H9 (cell line): ENCODE measurements at regions not wholly inside any gene's neighbourhood (a gene's known extent, or its start where the extent isn't known, plus 50 kb on each side); places are given as distances from the start of the nearest gene placed in this dataset.

Experiments used
- DNase-seq: peaks from one replicate; pipeline ENCODE4 v3.0.0-alpha.2; 2017
- H2AFZ ChIP-seq: one replicate; pipeline ENCODE4 v1.6.1; 2013; ENCODE audit warnings: mild to moderate bottlenecking, low read length, control low read depth, moderate library complexity
- H2AK5ac ChIP-seq: 2 replicates; pipeline ENCODE4 v1.6.1; 2013; ENCODE audit warnings: low read length, control low read depth, mixed read lengths; ENCODE audit not compliant: insufficient read length
- H2BK120ac ChIP-seq: one replicate; pipeline ENCODE4 v1.6.1; 2013; ENCODE audit warnings: low read depth, mild to moderate bottlenecking, low read length, control low read depth, inconsistent platforms; ENCODE audit not compliant: poor library complexity, severe bottlenecking
- H2BK12ac ChIP-seq: 2 replicates; pipeline ENCODE4 v1.6.1; 2013; ENCODE audit warnings: low read length, control low read depth, mixed read lengths, low read depth; ENCODE audit not compliant: insufficient read length
- H2BK15ac ChIP-seq: 2 replicates; pipeline ENCODE4 v1.6.1; 2013; ENCODE audit warnings: low read depth, low read length, control low read depth
- H2BK20ac ChIP-seq: one replicate; pipeline ENCODE4 v1.6.1; 2013; ENCODE audit warnings: low read depth, mild to moderate bottlenecking, low read length, control low read depth, inconsistent platforms; ENCODE audit not compliant: poor library complexity, severe bottlenecking
- H2BK5ac ChIP-seq: 2 replicates; pipeline ENCODE4 v1.6.1; 2013; ENCODE audit warnings: low read length, control low read depth, mixed read lengths; ENCODE audit not compliant: insufficient read length
- H3K14ac ChIP-seq: 2 replicates; pipeline ENCODE4 v1.6.1; 2013; ENCODE audit warnings: low read length, control low read depth; ENCODE audit not compliant: insufficient read depth
- H3K18ac ChIP-seq: 2 replicates; pipeline ENCODE4 v1.6.1; 2013; ENCODE audit warnings: low read depth, mild to moderate bottlenecking, mixed read lengths, low read length, control low read depth; ENCODE audit not compliant: insufficient read length
- H3K23ac ChIP-seq: 2 replicates; pipeline ENCODE4 v1.6.1; 2013; ENCODE audit warnings: low read length, control low read depth, mixed read lengths, low read depth; ENCODE audit not compliant: insufficient read length
- H3K23me2 ChIP-seq: 2 replicates; pipeline ENCODE4 v1.6.1; 2013; ENCODE audit warnings: low read depth, mild to moderate bottlenecking, mixed read lengths, low read length, control low read depth; ENCODE audit not compliant: insufficient read length, poor library complexity, severe bottlenecking
- H3K27ac ChIP-seq: 2 replicates; pipeline ENCODE4 v1.5.1; 2013; ENCODE audit warnings: low read length, control low read depth, mixed read lengths, low read depth; ENCODE audit not compliant: insufficient read length
- H3K27me3 ChIP-seq: 2 replicates; pipeline ENCODE4 v1.6.1; 2013; ENCODE audit warnings: low read length, control low read depth, inconsistent platforms; ENCODE audit not compliant: insufficient read depth
- H3K4ac ChIP-seq: 2 replicates; pipeline ENCODE4 v1.6.1; 2013; ENCODE audit warnings: low read depth, mild to moderate bottlenecking, control low read depth, inconsistent platforms, low read length, moderate library complexity
- H3K4me1 ChIP-seq: 2 replicates; pipeline ENCODE4 v1.6.1; 2013; ENCODE audit warnings: low read length, control low read depth, inconsistent platforms; ENCODE audit not compliant: insufficient read depth
- H3K4me2 ChIP-seq: 2 replicates; pipeline ENCODE4 v1.6.1; 2013; ENCODE audit warnings: low read length, control low read depth, mixed read lengths; ENCODE audit not compliant: insufficient read length, insufficient read depth
- H3K56ac ChIP-seq: 2 replicates; pipeline ENCODE4 v1.6.1; 2013; ENCODE audit warnings: low read depth, mild to moderate bottlenecking, mixed read lengths, low read length, control low read depth; ENCODE audit not compliant: insufficient read length
- H3K79me1 ChIP-seq: 2 replicates; pipeline ENCODE4 v1.6.1; 2013; ENCODE audit warnings: low read depth, mild to moderate bottlenecking, moderate library complexity, low read length, control low read depth, inconsistent platforms; ENCODE audit not compliant: insufficient read depth, poor library complexity, severe bottlenecking
- H3K79me2 ChIP-seq: 2 replicates; pipeline ENCODE4 v1.6.1; 2013; ENCODE audit warnings: low read length, control low read depth, inconsistent platforms; ENCODE audit not compliant: insufficient read depth
- H3K9ac ChIP-seq: 2 replicates; pipeline ENCODE4 v1.6.1; 2013; ENCODE audit warnings: low read length, control low read depth, mixed read lengths; ENCODE audit not compliant: insufficient read length; ENCODE audit errors: extremely low read depth
- H3K9me3 ChIP-seq: one replicate; pipeline ENCODE4 v1.6.1; 2013; ENCODE audit warnings: low read depth, low read length, inconsistent platforms; ENCODE audit not compliant: control insufficient read depth
- H3T11ph ChIP-seq: one replicate; pipeline ENCODE4 v1.6.1; 2013; ENCODE audit warnings: mild to moderate bottlenecking, low read length, control low read depth, inconsistent platforms
- H4K20me1 ChIP-seq: one replicate; pipeline ENCODE4 v1.6.1; 2013; ENCODE audit not compliant: control insufficient read depth, insufficient read length, insufficient read depth
- H4K5ac ChIP-seq: 2 replicates; pipeline ENCODE4 v1.6.1; 2013; ENCODE audit warnings: low read depth, mild to moderate bottlenecking, mixed read lengths, low read length, control low read depth; ENCODE audit not compliant: insufficient read length
- H4K8ac ChIP-seq: replicated peaks from 2 replicates; pipeline ENCODE4 v1.6.1; 2013; ENCODE audit warnings: low read length, control low read depth, mixed read lengths, low read depth; ENCODE audit not compliant: insufficient read length
- H4K91ac ChIP-seq: 2 replicates; pipeline ENCODE4 v1.6.1; 2013; ENCODE audit warnings: low read depth, mild to moderate bottlenecking, moderate library complexity, mixed read lengths, low read length, control low read depth; ENCODE audit not compliant: insufficient read length
- H3K27ac Mint-ChIP-seq, 3 experiments: 2 replicates in 2 of 3; 3 replicates in 1 of 3; pipeline ENCODE4 v1.8.0; 2020 to 2021; ENCODE audit warnings: mixed read lengths in 3 of 3, mild to moderate bottlenecking in 1 of 3, moderate library complexity in 1 of 3
- H3K27me3 Mint-ChIP-seq: 2 replicates; pipeline ENCODE4 v1.8.0; 2021; ENCODE audit warnings: low read depth, mild to moderate bottlenecking, moderate library complexity, mixed read lengths
- H3K36me3 Mint-ChIP-seq, 3 experiments: 2 replicates in 2 of 3; 3 replicates in 1 of 3; pipeline ENCODE4 v1.8.0; 2020 to 2021; ENCODE audit warnings: low read depth in 3 of 3, mixed read lengths in 3 of 3; ENCODE audit not compliant: insufficient read depth in 1 of 3
- H3K4me1 Mint-ChIP-seq, 2 experiments: 2 replicates each; pipeline ENCODE4 v1.8.0; 2020; ENCODE audit warnings: mixed read lengths in 2 of 2
- H3K4me3 Mint-ChIP-seq, 2 experiments: 2 replicates in 1 of 2; 3 replicates in 1 of 2; pipeline ENCODE4 v1.8.0; 2020 to 2021; ENCODE audit warnings: mild to moderate bottlenecking in 2 of 2, mixed read lengths in 2 of 2, moderate library complexity in 1 of 2
- H3K9me3 Mint-ChIP-seq, 2 experiments: 2 replicates in 1 of 2; 3 replicates in 1 of 2; pipeline ENCODE4 v1.8.0; 2020; ENCODE audit warnings: mild to moderate bottlenecking in 2 of 2, mixed read lengths in 2 of 2, moderate library complexity in 1 of 2
- WGBS: extraction: QIAGEN DNeasy Blood & Tissue Kit; methylation state at CpG from one replicate; pipeline ENCODE4 v1.1.7; 2013; ENCODE audit warnings: missing lambda C conversion rate, low lambda C conversion rate, mixed read lengths; ENCODE audit not compliant: insufficient read length; ENCODE audit errors: extremely low coverage; 5-methylcytosine and 5-hydroxymethylcytosine counted together
- TF ChIP-seq, protein P1 (sequence below): fragments of 200-600 bp; sonication (generic); conservative IDR thresholded peaks from 3 replicates; pipeline ENCODE4 v1.8.0; 2021; ENCODE audit warnings: antibody characterized with exemption, mild to moderate bottlenecking

DNA sequence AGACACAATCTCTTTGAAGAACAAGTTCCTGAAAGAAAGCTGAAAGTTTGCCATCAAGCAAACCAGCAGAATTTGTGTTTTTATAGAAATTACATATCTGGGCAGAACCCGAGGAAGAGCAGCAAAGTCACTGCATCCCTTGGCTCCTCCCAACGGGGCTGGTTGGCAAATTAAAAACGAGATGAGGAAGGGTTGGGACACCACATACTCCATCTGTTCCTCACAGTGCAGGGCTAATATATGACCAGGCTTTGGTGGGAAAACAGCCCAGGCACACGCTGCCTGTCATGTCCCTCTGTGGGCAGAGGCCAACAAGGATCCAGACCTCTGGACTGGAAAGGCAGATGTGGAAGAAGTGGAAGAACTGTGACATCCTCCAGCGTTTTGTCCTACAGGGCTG, 607.3 kb downstream of the CDH26 start:
- Histone ChIP-seq H2BK120ac (no peak overlapping the region), H2BK12ac (no peak overlapping the region), H3T11ph (no peak overlapping the region), H4K5ac (no peak overlapping the region), H3K9ac (no peak overlapping the region), H3K79me1 (no peaks in the 10 kb centered on the region), H3K27me3 (no peaks in the 10 kb centered on the region), H2BK20ac (no peak overlapping the region), H4K20me1 (no peaks in the 10 kb centered on the region), H3K4ac (no peak overlapping the region), H4K91ac (no peak overlapping the region), H3K79me2 (no peaks in the 10 kb centered on the region), H3K4me2 (no peak overlapping the region), H3K27ac (no peak overlapping the region), H3K23me2 (no peaks in the 10 kb centered on the region), H3K9me3 (no peaks in the 10 kb centered on the region), H2AK5ac (no peak overlapping the region), H3K4me1 (peaks cover 5% of the 10 kb centered on the region; the same call in 1 of the 2 replicates), H2BK15ac (no peak overlapping the region), H3K18ac (no peak overlapping the region), H2AFZ (no peak overlapping the region), H3K23ac (no peak overlapping the region), H3K56ac (no peak overlapping the region), H4K8ac (no peak overlapping the region), H3K14ac (no peak overlapping the region), H2BK5ac (no peak overlapping the region)
- TF ChIP-seq, protein P1, sequence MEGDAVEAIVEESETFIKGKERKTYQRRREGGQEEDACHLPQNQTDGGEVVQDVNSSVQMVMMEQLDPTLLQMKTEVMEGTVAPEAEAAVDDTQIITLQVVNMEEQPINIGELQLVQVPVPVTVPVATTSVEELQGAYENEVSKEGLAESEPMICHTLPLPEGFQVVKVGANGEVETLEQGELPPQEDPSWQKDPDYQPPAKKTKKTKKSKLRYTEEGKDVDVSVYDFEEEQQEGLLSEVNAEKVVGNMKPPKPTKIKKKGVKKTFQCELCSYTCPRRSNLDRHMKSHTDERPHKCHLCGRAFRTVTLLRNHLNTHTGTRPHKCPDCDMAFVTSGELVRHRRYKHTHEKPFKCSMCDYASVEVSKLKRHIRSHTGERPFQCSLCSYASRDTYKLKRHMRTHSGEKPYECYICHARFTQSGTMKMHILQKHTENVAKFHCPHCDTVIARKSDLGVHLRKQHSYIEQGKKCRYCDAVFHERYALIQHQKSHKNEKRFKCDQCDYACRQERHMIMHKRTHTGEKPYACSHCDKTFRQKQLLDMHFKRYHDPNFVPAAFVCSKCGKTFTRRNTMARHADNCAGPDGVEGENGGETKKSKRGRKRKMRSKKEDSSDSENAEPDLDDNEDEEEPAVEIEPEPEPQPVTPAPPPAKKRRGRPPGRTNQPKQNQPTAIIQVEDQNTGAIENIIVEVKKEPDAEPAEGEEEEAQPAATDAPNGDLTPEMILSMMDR, result no peak
- no peak overlapping the region for H3K4me3 Mint-ChIP-seq
- no peaks in the 10 kb centered on the region; a peak in 1 of 5 replicates for H3K9me3 Mint-ChIP-seq
- no CpG with 5 or more reads among the region's 5 CpGs for WGBS
- no peaks in the 10 kb centered on the region for H3K36me3 Mint-ChIP-seq
- H3K27ac Mint-ChIP-seq, result no peak overlapping the region
- H3K27me3 Mint-ChIP-seq, result peaks cover 5% of the 10 kb centered on the region
- H3K4me1 Mint-ChIP-seq, result peaks cover 32 to 34% of the 10 kb centered on the region in 2 experiments
- no peak for DNase-seq
